ENCODE measurements at regions not wholly inside any gene's neighbourhood (a gene's known extent, or its start where the extent isn't known, plus 50 kb on each side); places are given as distances from the start of the nearest gene placed in this dataset.

DNA sequence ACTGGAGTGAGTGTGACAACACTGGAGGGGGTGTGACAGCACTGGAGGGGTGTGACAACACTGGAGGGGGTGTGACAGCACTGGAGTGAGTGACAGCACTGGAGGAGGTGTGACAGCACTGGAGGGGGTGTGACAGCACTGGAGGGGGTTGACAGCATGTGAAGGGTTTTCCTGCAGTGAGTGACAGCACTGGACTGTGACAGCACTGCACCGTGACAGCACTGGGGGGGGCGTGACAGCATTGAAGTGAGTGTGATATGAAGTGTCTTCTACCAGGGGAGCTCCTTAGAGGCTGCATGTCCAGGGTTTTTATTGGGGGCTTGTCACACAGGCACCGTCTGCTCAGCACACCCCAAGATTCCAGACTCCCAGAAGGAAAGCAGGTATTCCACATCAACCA lies 274.8 kb downstream of the TEX29 start:
- TF ChIP-seq CTCF (conservative IDR thresholded peaks at IDR 0.05; ENCODE audit: low read length) = no peak
- no peak for TF ChIP-seq EZH2phosphoT487 (IDR thresholded peaks at IDR 0.05; ENCODE audit: borderline replicate concordance)

Measured in Loucy (cell line).